ENCODE measurements at regions not wholly inside any gene's neighbourhood (a gene's known extent, or its start where the extent isn't known, plus 50 kb on each side); places are given as distances from the start of the nearest gene placed in this dataset.

GRCh38 chr10:25661632-25662031 lies 272.4 kb upstream of the MYO3A start:
- H3K4me3 ChIP-seq = no peak overlapping the region
- H3K4me1 ChIP-seq = no peaks in the 10 kb centered on the region
- no peak overlapping the region for H3K27ac ChIP-seq
- intact Hi-C loops (cut with DNase I; ENCODE audit: low total_unique reads) = no loop called here
- H3K36me3 ChIP-seq = no peaks in the 10 kb centered on the region
- no peaks in the 10 kb centered on the region for H3K9me3 ChIP-seq
- DNase-seq = no peak
- no peaks in the 10 kb centered on the region for H3K27me3 ChIP-seq
- TF ChIP-seq CTCF (IDR thresholded peaks at IDR 0.05) = no peak

GRCh38 chr10:25666276-25666675 lies 267.8 kb upstream of the MYO3A start:
- intact Hi-C loops (cut with DNase I; ENCODE audit: low total_unique reads) = no loop called here

GRCh38 chr10:25675204-25675603 lies 258.8 kb upstream of the MYO3A start:
- no peak overlapping the region for H3K27ac ChIP-seq
- intact Hi-C loops (cut with DNase I; ENCODE audit: low total_unique reads) = no loop called here

More at GRCh38 chr10:25666276-25666675, 267.8 kb upstream of the MYO3A start:
- Histone ChIP-seq H3K9me3 (no peaks in the 10 kb centered on the region), H3K36me3 (no peaks in the 10 kb centered on the region), H3K4me3 (no peak overlapping the region), H3K27me3 (no peaks in the 10 kb centered on the region), H3K27ac (no peak overlapping the region), H3K4me1 (no peaks in the 10 kb centered on the region)
- no peak for TF ChIP-seq CTCF (IDR thresholded peaks at IDR 0.05)
- no peak for DNase-seq

GRCh38 chr10:25675615-25676014 lies 258.4 kb upstream of the MYO3A start:
- Histone ChIP-seq H3K4me1 (no peaks in the 10 kb centered on the region), H3K4me3 (no peak overlapping the region), H3K9me3 (no peaks in the 10 kb centered on the region), H3K27me3 (no peaks in the 10 kb centered on the region), H3K27ac (no peak overlapping the region), H3K36me3 (no peaks in the 10 kb centered on the region)
- no peak for TF ChIP-seq CTCF (IDR thresholded peaks at IDR 0.05)
- intact Hi-C loops (cut with DNase I; ENCODE audit: low total_unique reads) = no loop called here
- DNase-seq = no peak

More at GRCh38 chr10:25675204-25675603, 258.8 kb upstream of the MYO3A start:
- H3K4me3 ChIP-seq = no peak overlapping the region
- no peaks in the 10 kb centered on the region for H3K36me3 ChIP-seq
- H3K9me3 ChIP-seq = no peaks in the 10 kb centered on the region
- H3K4me1 ChIP-seq = no peaks in the 10 kb centered on the region
- H3K27me3 ChIP-seq = no peaks in the 10 kb centered on the region
- DNase-seq = no peak
- TF ChIP-seq CTCF (IDR thresholded peaks at IDR 0.05) = no peak

- Histone ChIP-seq H3K27ac (no peak overlapping the region), H3K4me3 (no peak overlapping the region), H3K9me3 (no peaks in the 10 kb centered on the region), H3K4me1 (peaks cover 0 to 12% (median 0%) of the 10 kb centered on the region in 4 donors), H3K36me3 (no peaks in the 10 kb centered on the region), H3K27me3 (no peaks in the 10 kb centered on the region)
- TF ChIP-seq CTCF (IDR thresholded peaks at IDR 0.05) = no peak
- intact Hi-C loops (cut with DNase I; ENCODE audit: low total_unique reads) = no loop called here
- no peak for DNase-seq
Observed at GRCh38 chr10:25678220-25678619, 255.8 kb upstream of the MYO3A start.

- Histone ChIP-seq H3K4me3 (no peak overlapping the region), H3K36me3 (no peaks in the 10 kb centered on the region), H3K27ac (no peak overlapping the region), H3K27me3 (no peaks in the 10 kb centered on the region), H3K9me3 (no peaks in the 10 kb centered on the region), H3K4me1 (peaks cover 0 to 12% (median 0%) of the 10 kb centered on the region in 4 donors)
- intact Hi-C loops (cut with DNase I; ENCODE audit: low total_unique reads) = no loop called here
- no peak for TF ChIP-seq CTCF (IDR thresholded peaks at IDR 0.05)
- no peak for DNase-seq
Observed at GRCh38 chr10:25678666-25679065, 255.4 kb upstream of the MYO3A start.
